ENCODE measurements at regions not wholly inside any gene's neighbourhood (a gene's known extent, or its start where the extent isn't known, plus 50 kb on each side); places are given as distances from the start of the nearest gene placed in this dataset.

DNA sequence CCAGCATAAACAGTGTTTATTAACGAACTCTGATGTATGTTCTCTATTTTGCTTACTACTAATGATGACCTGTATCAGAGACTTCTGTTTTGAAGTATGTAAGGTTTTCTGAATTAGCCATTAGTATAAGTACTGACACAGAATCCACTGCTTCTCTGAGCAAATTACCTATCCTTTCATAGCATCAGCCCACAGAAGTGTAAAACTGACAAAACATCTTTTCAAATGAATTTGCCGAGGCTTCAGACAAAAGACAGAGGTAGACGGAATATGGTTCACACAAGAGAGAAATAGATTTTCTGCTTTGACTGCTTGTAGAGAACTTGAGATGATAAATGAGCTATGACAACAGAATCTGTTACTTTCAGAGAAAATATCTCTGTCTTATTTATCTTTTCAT is 1051.6 kb downstream of the AMY1C start:
- TF ChIP-seq, protein P1, sequence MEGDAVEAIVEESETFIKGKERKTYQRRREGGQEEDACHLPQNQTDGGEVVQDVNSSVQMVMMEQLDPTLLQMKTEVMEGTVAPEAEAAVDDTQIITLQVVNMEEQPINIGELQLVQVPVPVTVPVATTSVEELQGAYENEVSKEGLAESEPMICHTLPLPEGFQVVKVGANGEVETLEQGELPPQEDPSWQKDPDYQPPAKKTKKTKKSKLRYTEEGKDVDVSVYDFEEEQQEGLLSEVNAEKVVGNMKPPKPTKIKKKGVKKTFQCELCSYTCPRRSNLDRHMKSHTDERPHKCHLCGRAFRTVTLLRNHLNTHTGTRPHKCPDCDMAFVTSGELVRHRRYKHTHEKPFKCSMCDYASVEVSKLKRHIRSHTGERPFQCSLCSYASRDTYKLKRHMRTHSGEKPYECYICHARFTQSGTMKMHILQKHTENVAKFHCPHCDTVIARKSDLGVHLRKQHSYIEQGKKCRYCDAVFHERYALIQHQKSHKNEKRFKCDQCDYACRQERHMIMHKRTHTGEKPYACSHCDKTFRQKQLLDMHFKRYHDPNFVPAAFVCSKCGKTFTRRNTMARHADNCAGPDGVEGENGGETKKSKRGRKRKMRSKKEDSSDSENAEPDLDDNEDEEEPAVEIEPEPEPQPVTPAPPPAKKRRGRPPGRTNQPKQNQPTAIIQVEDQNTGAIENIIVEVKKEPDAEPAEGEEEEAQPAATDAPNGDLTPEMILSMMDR (IDR thresholded peaks at IDR 0.05; ENCODE audit: unreplicated experiment) = no peak
- no peaks in the 10 kb centered on the region for H3K9me3 Mint-ChIP-seq (ENCODE audit: unreplicated experiment)
- no peak overlapping the region for H3K27ac Mint-ChIP-seq (ENCODE audit: low read depth, unreplicated experiment)
- no peak for DNase-seq (ENCODE audit: unreplicated experiment)
- intact Hi-C loops (cut with micrococcal nuclease) = loop anchor here (10.0 kb wide), 1 partner anchor 113 kb away; no protein-coding TSS in a partner anchor
- no peaks in the 10 kb centered on the region for H3K4me1 Mint-ChIP-seq (ENCODE audit: insufficient read depth, unreplicated experiment)
- ChIA-PET POLR2A (no interaction called here), CTCF (no interaction called here)
- no peaks in the 10 kb centered on the region for H3K27me3 Mint-ChIP-seq (ENCODE audit: insufficient read depth, unreplicated experiment)
- BruUV-seq (replicated peaks) = no TSS peak
- H3K36me3 Mint-ChIP-seq (ENCODE audit: insufficient read depth, unreplicated experiment) = no peaks in the 10 kb centered on the region
- no peak overlapping the region for H3K4me3 Mint-ChIP-seq (ENCODE audit: unreplicated experiment)

GRCh38 chr1:104804147-104804546 is 1054.4 kb downstream of the AMY1C start:
- BruUV-seq (replicated peaks) = no TSS peak
- intact Hi-C loops (cut with micrococcal nuclease) = loop anchor here (10.0 kb wide), 1 partner anchor 111 kb away; no protein-coding TSS in a partner anchor
- H3K27ac Mint-ChIP-seq (ENCODE audit: low read depth, unreplicated experiment) = no peak overlapping the region
- ChIA-PET POLR2A (no interaction called here), CTCF (no interaction called here)
- H3K4me3 Mint-ChIP-seq (ENCODE audit: unreplicated experiment) = no peak overlapping the region
- no peak for DNase-seq (ENCODE audit: unreplicated experiment)
- H3K4me1 Mint-ChIP-seq (ENCODE audit: insufficient read depth, unreplicated experiment) = no peaks in the 10 kb centered on the region
- H3K27me3 Mint-ChIP-seq (ENCODE audit: insufficient read depth, unreplicated experiment) = no peaks in the 10 kb centered on the region
- H3K36me3 Mint-ChIP-seq (ENCODE audit: insufficient read depth, unreplicated experiment) = no peaks in the 10 kb centered on the region
- no peaks in the 10 kb centered on the region for H3K9me3 Mint-ChIP-seq (ENCODE audit: unreplicated experiment)
- TF ChIP-seq, protein P1 (IDR thresholded peaks at IDR 0.05; ENCODE audit: unreplicated experiment) = no peak

GRCh38 chr1:104807590-104807989 is 1057.9 kb downstream of the AMY1C start:
- TF ChIP-seq, protein P1 (IDR thresholded peaks at IDR 0.05; ENCODE audit: unreplicated experiment) = no peak
- Mint-ChIP-seq H3K36me3 (ENCODE audit: insufficient read depth, unreplicated experiment) (no peaks in the 10 kb centered on the region), H3K27me3 (ENCODE audit: insufficient read depth, unreplicated experiment) (no peaks in the 10 kb centered on the region), H3K4me3 (ENCODE audit: unreplicated experiment) (no peak overlapping the region), H3K9me3 (ENCODE audit: unreplicated experiment) (no peaks in the 10 kb centered on the region), H3K27ac (ENCODE audit: low read depth, unreplicated experiment) (no peak overlapping the region), H3K4me1 (ENCODE audit: insufficient read depth, unreplicated experiment) (no peaks in the 10 kb centered on the region)
- intact Hi-C loops (cut with micrococcal nuclease) = loop anchor here (10.0 kb wide), 1 partner anchor 107 kb away; no protein-coding TSS in a partner anchor
- ChIA-PET CTCF (no interaction called here), POLR2A (interaction anchor here (0.6 kb wide), 1 partner anchor 404 kb away, joined by 3 read pairs; no protein-coding TSS in a partner anchor)
- DNase-seq (ENCODE audit: unreplicated experiment) = peak; percentile 38
- no TSS peak for BruUV-seq (replicated peaks)

GRCh38 chr1:104825401-104825800 is 1075.7 kb downstream of the AMY1C start:
- H3K27ac Mint-ChIP-seq (ENCODE audit: low read depth, unreplicated experiment) = no peak overlapping the region
- H3K27me3 Mint-ChIP-seq (ENCODE audit: insufficient read depth, unreplicated experiment) = no peaks in the 10 kb centered on the region
- intact Hi-C loops (cut with micrococcal nuclease) = no loop called here
- no peak overlapping the region for H3K4me3 Mint-ChIP-seq (ENCODE audit: unreplicated experiment)
- POLR2A ChIA-PET = no interaction called here
- BruUV-seq (replicated peaks) = no TSS peak
- TF ChIP-seq, protein P1 (IDR thresholded peaks at IDR 0.05; ENCODE audit: unreplicated experiment) = no peak
- no peaks in the 10 kb centered on the region for H3K9me3 Mint-ChIP-seq (ENCODE audit: unreplicated experiment)
- H3K36me3 Mint-ChIP-seq (ENCODE audit: insufficient read depth, unreplicated experiment) = no peaks in the 10 kb centered on the region
- DNase-seq (ENCODE audit: unreplicated experiment) = no peak
- CTCF ChIA-PET = no interaction called here
- H3K4me1 Mint-ChIP-seq (ENCODE audit: insufficient read depth, unreplicated experiment) = no peaks in the 10 kb centered on the region

Measured in MCF 10A (cell line).